GM21825 (cell line): ENCODE measurements at regions not wholly inside any gene's neighbourhood (a gene's known extent, or its start where the extent isn't known, plus 50 kb on each side); places are given as distances from the start of the nearest gene placed in this dataset.

Experiments
- ATAC-seq: cut with Tn5 transposase; IDR thresholded peaks from one replicate; pipeline ENCODE4 v1.9.1; 2021; ENCODE audit warnings: mild to moderate bottlenecking, moderate library complexity; ENCODE audit not compliant: unreplicated experiment

DNA sequence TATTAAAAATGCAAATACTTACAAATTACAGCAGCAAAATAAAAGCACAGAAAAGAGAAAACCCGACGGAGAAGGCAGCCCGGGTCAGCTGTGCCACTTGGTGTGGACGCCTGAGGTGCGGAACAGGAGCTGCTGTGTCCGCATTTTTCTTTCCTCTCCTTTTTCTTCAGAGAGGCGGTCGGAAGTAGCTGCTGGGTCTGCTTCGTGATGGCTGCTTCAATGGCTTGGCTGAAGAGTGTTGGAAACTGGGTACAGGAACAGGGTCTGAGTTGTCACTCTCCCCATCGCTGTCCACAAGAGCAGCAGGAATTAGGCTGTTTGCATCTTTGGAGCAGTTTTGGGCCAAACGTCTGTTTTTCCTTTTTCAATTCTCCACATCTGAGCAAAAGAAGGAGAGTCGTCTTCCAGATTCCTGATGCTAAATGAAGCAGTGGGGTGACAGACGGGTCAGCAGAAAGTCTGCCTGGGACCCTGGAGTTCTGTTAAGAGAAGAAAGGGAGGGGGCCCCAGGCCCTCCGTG lies 53.5 kb upstream of the ARL8B start:
- ATAC-seq = no peak

DNA sequence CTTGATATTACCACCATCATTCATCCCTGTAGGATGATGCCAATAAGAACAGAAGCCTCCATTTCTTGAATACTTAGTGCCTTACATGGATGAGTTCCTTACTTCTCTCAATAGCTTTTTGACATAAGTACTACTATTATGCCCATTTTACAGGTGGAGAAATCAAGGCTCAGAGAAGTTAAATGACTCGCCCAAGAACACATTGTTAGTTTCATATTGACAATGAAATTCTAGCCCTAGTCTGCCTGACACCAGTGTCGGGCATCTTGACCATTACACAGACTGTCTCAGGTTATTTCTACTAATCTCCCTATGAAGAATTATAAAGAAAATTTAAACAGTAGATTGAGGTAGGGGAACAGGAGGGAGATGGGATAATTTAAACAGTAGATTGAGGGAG lies 52.5 kb upstream of the ARL8B start:
- ATAC-seq = no peak

DNA sequence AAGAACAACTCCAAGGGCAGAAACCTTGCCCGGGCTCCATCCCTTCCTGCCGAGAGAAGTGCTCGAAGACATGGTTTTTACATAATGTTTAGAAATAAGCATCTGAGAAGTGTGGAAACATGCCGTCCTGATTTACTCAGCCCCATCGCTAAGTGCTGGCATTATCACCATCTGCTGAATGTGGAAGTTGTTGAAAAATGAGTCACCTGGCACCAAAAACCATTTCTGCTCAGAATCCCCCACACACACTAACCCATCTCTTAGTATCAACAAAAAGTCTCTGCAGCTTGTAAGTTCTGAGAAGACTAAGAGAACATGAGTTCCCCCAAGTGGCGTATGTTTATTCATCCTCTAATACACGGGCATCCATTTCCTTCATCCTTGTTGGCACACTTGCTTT lies 51.0 kb upstream of the ARL8B start:
- ATAC-seq = no peak

DNA sequence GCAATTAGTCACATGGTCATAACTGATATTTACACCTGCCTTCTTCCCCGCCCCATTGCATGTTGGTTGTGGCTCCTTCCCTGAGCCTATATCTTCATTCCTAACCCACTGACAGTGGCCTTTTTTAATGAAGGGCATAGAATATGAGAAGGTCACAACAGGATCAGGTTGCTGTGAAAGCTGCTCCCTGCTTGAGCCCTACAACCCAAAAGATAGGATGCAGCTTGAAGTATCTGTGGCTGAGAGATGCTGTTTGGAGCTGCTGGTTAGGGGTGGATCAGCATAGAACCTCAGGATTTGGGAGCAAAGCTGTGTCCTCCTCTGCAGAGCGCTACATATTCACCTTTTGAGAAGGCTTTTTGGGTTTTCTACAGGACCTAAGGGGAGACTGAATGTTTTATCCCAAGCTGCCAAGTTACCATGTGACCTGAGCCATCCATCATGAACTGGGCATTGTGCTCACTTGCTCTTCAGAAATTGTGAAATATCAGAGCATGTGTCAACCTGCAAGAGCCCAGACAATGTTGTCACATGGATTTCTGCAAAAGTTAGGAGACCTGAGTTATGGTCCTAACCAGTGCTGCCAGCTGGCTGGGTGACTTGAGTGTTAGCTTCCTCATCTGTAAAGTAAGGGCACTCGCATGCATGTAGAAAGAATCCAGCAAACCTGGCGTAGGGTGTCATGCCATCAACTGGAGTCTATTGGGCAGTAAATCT lies 49.8 kb upstream of the ARL8B start:
- ATAC-seq = no peak
